ENCODE measurements at regions not wholly inside any gene's neighbourhood (a gene's known extent, or its start where the extent isn't known, plus 50 kb on each side); places are given as distances from the start of the nearest gene placed in this dataset.
"Not testable (repeated sequence)": the region's sequence is repeated elsewhere in the genome, so short reads cannot be mapped to it uniquely, and the experiment has no call there.

DNA sequence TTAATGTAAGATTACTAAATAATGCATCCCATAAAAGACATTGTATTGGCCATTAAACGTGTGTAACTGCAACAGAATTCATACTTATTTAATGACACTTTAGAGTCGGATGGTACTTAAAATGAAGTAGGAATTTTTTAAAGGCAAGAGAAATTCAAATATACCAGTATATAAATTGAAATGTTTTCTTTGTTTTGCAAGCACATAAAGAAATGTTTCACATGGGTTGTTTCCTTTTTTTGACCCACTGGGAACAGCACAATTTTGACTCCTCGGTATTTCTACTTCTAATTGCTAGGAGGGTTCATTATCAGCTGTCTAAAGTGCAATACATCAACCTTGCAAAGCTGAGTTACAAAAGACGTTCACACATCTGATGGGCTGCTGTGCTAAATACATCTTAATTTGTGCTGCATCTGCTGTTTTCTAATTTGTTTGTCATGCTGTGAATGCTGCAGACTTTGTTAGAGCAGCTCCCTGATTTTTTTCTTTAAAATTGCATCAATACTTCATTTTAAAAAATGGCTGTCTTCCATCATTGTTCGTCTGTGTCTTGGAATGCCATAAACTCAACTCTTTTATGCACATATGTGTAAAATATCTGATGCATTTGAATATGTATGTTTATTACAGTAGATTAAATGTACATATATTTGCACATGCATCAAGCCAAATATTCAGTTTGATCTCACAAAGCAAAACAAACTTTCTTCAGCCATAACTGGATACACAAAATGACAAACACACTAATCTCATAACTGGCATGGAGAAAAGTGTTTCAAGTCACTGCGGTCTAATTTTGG lies 454.0 kb upstream of the GRAMD2B start:
- DNase-seq (ENCODE audit: low read depth), result no peak

DNA sequence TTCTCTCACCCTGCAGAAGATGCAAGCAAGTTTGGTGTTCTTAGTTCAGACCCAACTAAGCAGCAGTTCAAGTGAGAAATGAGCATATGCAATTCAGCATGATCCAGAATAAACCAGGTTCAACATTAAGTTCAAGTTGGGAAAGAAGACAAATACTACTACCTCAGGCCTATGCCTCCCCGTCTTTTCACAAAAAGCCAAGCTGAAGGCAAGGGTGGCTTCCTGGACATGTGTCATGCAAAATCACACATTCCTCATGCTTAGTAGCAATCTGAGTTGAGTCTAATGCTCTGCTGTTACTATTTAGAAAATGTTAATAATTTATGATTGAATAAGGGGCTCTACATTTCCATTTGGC lies 453.4 kb upstream of the GRAMD2B start:
- DNase-seq (ENCODE audit: low read depth), result no peak

DNA sequence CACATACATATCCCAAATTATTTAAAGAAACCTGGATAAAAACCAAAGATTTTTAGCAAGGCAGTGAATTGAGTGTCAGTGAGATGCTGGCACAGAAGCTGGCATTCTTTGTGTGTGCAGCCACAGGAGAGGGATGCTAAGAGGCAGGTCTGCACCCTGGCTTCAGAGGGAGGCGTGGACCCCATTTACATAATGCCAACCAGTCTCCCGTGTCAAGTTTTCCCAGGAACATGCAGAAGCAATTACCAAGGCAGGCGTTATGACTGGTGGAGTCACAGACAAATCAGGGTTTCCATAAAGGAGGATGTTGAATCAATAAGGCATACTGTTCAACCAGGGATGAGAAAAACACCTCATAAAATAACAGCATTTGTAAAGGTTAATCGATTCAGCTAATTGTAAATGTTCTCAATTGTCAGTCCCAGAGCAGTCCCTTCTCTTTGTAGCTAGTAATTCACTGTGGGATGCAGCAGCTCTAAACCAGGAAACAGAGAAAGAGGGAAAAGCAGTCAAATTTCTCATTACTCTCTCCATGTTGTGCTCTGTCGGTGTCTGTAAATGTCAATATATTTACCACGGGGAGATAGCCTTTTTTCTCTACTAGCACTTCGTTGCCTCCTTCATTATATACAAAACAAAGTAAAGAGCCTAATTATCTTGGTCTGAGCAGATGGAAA lies 452.4 kb upstream of the GRAMD2B start:
- DNase-seq (ENCODE audit: low read depth), result no peak

DNA sequence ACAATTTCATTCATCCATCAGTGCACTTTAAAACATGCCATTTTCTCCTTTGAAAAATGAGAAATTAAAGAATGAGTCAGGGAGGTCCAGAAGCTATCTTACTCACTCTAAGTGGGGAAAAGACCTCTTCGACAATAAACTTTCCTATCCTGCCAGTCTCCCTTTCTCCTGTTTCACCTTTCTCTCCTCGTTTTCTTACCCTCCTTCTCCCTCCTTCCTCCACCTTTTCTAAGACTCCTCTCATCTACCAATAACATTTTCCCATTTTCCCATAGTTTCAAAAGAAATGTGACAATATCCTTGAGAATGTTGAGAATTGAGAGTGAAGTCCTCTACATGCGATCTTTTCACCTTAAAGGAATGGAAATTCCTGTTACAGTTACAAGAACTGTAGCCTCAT lies 450.5 kb upstream of the GRAMD2B start:
- no peak for DNase-seq (ENCODE audit: low read depth)

DNA sequence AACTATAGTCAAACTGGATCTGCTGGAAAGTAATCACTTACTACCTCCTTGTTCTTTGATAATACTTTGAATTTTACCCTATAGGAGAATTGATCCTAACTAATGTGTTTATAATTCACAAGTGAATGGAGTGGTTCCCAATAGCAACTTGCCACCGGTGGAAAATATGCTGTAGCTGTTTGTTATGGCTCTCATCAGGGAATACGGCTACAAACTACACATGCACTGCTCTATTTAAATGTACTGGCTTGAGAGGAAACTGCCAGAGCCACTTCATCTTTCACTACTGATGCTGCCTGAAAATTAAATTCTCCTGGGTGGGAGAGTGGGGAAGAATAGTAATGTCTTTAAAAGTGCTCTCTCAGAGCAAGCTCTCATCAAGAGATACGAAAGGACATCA lies 448.5 kb upstream of the GRAMD2B start:
- DNase-seq (ENCODE audit: low read depth), result no peak

DNA sequence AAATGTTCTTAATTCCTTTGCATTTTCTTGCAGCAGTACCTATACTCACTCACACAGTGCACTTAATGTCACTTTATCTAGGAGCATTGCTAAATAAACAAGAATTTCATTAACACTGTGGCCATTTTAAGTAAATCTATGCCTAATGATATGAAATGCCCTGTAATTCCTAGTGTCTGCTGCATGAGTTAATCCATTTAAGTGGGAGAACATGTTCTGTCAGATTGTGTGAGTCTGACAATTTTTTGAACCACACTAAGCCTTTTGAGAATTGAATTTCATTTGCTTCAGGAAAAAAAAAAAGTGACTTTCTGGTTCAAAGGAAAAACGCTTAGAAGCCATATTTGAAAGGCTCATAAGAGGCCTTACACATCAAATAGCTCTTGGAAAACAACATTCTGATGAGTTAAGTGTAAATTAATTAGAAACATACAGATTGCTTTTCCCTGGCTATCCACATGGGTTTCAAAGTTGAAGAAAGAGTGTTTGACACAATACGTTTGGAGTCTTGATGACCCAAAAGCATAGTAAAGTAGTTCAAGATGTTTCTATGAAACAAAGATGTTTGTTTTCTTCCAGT lies 446.7 kb upstream of the GRAMD2B start:
- no peak for DNase-seq (ENCODE audit: low read depth)

DNA sequence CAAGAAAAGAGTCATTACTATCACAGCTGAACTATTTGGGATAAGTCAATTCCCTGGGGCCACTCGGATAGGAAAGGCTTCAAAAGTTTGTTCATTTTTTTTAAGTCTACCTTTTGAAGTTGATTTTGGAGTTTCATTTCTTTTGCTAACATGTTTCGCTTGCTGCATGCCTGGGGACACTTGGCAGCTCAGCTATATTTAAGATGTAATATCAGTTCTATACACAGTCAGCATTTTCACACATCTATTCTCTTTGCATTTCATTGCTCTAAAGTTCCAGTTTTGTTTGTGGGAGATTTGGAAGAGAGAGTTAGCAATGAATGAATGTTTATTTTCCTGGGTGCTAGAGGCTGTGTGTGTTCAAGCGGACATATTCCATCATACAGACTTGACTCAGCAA lies 445.2 kb upstream of the GRAMD2B start:
- no peak for DNase-seq (ENCODE audit: low read depth)

DNA sequence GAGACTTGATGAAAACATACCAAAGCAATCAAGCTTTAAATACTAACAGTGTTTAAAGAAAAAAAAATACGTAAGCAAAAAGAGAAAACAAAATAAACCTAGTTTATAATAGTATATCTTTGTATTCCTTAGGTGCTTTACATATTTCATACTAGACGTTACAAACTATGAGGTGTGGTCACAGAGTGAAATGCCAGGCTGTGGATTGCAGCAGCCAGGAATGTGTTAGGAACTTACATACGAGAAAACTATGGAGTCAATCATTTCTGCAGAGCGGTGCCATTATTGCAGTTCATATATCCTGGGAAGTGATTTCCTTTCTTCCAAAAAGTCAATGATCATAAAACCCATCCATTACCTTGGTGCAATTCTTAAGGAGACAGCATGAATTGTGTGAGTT lies 443.6 kb upstream of the GRAMD2B start:
- DNase-seq (ENCODE audit: low read depth), result no peak

DNA sequence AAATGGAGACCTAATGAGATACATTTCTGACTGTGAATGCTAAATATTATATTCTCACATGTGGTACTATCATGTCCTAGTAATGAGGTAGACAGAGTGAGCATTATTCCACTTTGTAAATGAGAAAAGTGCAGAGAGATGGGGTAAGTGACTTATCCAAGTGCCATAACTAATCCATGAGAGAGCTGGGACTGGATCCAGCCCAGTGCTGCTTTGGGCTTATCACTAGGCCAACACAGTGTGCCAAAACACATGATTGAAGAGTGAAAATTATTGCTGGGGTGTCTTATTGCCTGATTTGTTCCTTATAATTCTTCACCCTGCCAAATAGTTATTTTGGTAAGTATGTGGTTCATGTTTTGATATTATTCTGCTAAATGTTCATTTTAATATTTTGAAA lies 442.2 kb upstream of the GRAMD2B start:
- no peak for DNase-seq (ENCODE audit: low read depth)

DNA sequence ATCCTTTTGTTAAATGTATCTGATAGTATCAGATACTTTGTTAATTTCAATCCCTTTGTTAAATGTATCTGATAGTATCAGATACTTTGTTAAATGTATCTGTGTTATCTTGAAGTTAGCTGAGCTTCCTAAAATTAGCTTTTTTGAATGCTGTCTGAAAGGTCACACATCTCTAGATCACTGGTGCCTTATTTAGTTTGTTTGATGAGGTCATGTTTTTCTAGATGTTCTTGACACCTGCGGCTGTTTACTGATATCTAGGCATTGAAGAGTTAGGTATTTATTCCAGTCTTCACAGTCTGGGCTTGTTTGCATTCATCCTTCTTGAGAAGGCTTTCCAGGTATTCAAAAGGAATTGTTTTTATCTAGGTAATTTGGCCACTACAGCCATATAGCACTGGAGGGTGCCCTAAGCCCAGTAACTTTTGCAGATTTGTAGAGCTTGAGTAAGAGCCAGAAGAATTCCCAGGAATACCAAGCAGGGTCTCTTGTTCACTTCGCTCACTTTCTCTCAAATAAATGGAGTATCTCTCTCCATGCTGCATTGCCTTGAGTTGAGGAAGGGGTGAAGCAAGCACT lies 435.4 kb upstream of the GRAMD2B start:
- DNase-seq (ENCODE audit: low read depth), result no peak

DNA sequence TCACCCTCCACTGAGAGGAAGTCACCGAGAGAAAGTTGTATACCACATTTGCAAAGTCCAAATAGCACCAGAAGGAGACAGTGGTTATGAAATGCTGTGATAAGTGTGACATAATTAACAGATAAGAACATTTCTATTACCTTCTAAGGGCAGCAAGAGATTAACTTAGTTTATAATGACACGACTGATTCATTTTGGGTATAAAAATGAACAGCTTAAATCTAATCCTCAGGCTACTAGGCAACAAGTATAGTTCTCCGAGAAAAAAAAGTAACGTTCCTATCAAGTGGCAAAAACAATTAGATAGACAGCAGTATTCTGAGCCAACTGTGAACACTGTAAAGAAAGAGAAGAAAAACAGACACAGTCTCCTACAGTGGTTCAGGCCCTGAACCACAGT lies 431.2 kb upstream of the GRAMD2B start:
- DNase-seq (ENCODE audit: low read depth), result no peak

DNA sequence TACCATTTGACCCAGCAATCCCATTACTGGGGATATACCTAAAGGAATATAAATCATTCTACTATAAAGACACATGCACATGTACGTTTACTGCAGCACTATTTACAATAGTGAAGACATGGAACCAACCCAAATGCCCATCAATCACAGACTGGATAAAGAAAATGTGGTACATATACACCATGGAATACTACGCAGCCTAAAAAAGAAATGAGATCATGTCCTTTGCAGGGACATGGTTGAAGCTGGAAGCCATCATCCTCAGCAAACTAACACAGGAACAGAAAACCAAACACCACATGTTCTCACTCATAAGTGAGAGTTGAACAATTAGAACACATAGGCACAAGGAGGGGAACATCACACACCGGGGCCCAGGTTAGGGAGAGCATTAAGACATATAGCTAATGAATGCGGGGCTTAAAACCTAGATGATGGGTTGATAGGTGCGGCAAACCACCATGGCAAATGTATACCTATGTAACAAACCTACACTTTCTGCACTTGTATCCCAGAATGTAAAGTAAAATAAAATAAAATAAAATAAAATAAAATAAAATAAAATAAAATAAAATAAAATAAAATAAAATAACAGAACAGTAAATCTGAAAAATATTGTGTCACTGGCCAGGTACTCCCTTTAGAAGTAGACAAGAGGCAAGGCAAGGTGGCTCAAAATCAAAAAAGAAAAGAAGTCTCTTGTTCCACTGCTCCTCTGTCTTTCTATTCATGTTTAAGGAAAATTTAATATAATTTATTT lies 423.8 kb upstream of the GRAMD2B start:
- not testable (repeated sequence) for DNase-seq (ENCODE audit: low read depth)

DNA sequence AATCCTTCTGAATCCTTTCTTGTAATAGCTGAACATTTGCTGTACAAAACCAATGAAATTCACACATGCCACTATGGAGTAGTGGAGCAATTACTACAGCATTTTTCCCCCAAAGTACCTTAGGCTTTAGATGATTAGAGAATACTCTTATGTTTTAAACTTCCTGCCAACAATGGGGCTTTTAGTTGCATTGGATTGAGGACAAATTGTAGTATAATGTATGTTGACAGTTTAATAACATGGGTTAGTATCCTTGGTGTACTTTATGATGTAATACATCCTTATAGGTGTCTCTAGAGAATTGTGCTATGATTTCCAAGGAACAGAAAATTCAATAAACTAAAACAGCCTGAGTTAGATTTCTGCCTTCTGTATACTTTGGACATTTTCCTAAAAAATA lies 422.7 kb upstream of the GRAMD2B start:
- DNase-seq (ENCODE audit: low read depth), result no peak

DNA sequence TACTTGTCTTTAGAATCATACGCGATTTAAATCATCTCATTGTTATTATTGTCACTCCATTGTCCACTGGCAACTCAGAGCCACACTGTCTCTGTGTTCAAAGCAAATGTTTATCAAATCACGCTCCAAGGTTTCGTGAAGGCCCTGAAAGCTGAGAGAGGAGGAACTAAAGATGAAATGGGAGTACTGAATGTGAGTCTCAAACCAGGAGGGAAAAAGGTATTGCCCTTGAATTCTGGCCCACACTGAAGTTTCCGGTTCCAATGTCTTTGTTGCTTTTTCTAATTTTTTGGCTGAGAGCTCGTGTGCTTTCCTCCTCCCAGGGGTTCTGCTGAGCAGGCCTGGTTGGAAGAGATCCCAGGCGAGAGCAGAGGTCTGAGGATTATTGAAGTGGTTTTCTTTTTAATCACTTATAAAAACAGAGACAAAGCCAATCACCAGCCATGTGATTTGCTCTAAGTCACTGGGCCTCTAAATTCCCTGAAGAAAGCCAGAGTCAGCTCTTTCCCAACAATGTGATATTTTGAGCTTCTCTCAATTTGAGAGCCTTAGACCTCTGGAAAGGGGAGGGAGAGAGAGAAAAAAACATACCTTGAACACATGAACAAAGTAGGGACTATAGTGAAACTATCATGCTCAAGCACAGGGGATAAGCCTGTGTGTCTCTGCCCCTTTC lies 420.8 kb upstream of the GRAMD2B start:
- no peak for DNase-seq (ENCODE audit: low read depth)

DNA sequence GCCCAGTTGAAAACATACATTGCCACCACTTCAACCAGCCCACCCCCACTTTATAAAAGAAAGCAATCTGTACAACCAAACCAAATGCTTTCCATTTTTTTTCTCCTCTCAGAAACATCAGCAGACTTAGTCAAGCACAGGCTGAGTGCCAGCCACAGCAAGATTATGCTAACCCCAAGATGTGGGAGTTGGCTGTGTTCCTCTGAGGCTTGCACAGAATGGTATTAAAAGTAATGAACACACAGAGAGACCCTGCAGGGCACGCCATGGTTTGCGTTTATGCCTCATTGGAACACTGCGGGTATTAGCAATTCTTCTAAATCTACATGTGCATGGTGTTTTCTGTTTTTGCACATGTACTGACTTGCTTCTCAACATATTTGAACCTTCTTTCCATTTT lies 419.9 kb upstream of the GRAMD2B start:
- DNase-seq (ENCODE audit: low read depth), result no peak

DNA sequence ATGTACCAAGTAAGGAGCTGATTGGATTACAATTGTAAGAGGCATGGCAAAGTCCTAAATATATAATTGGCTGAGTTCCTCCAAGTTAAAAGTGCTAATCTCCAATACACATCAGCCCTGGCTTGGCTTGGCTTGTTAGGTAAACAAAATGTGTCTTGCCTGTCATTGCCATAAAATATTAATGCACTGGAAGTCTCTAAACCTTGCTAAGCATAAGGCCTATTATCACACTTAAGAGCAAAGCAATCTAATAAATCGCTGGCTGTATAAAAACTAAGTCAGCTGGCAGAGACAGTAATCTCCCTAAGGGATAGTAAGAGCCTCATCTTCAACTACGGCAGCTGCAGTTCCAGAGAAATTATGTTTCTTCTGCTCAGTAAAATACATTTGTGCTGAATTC lies 418.6 kb upstream of the GRAMD2B start:
- no peak for DNase-seq (ENCODE audit: low read depth)

DNA sequence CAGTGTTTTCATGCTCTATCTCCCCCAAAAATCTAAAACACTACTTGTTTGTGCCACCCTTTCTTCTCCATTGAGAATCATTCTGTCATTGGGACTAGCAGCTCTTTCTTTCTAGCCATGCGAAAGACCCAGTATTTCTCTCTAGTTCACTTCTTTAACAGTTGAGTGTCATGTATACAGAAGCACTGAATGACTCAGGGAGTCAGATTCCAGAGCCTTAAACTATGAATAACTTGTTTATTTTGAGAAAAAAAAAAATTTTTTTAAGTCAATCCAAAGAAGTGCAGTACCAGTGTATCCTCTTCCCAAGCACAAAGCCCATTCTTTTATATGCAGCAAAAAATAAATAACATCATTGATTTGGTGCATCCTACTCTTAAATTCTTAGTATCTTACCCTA lies 415.4 kb upstream of the GRAMD2B start:
- DNase-seq (ENCODE audit: low read depth), result no peak

DNA sequence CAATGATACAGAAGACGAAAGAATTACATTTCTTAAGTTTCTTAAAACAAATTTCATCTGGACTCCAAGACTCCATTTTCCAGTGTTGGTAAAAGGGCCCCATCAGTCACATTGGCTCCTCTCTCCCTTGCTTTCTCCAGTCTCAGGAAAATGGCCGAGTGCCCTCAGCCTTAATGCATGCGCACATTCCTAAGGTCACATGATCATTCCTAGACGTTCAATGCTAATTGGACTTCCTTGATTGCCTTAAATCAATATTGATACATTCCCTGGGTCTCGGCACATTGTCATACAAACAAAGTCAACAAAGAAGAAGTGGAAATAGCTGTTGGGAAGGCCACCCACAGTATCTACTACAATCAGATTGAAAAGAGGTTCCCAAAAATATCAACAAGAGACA lies 413.6 kb upstream of the GRAMD2B start:
- no peak for DNase-seq (ENCODE audit: low read depth)

DNA sequence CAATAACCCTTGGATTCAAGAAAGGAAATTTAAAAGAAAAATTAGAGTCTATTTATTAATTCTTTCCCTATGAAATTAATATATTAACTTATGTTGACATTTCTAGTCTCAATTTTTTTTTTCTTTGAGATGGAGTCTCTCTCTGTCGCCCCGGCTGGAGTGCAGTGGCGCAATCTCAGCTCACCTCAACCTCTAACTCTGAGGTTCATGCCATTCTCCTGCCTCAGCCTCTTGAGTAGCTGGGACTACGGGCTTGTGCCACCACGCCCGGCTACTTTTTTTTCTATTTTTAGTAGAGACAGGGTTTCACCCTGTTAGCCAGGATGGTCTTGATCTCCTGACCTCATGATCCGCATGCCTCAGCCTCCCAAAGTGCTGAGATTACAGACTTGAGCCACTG lies 411.7 kb upstream of the GRAMD2B start:
- not testable (repeated sequence) for DNase-seq (ENCODE audit: low read depth)

DNA sequence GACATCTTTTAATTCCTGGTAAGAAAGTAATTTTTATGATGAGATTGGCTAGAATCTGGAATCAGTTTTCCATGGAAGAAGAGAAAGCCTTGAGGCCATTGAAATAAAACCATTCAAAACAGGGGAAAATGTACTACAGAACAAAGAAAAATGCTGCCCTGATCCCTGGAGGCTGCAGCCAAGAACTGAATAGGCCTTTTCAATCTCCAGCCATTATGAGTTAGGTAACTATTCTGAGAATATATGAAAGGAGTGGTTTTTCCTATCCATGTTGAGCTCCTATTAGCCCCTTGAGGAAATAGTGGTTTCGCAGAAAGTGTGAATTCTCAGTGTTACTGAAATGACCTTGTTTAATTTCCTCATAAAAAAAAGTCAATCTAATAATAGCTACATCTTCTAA lies 408.5 kb upstream of the GRAMD2B start:
- no peak for DNase-seq (ENCODE audit: low read depth)

DNA sequence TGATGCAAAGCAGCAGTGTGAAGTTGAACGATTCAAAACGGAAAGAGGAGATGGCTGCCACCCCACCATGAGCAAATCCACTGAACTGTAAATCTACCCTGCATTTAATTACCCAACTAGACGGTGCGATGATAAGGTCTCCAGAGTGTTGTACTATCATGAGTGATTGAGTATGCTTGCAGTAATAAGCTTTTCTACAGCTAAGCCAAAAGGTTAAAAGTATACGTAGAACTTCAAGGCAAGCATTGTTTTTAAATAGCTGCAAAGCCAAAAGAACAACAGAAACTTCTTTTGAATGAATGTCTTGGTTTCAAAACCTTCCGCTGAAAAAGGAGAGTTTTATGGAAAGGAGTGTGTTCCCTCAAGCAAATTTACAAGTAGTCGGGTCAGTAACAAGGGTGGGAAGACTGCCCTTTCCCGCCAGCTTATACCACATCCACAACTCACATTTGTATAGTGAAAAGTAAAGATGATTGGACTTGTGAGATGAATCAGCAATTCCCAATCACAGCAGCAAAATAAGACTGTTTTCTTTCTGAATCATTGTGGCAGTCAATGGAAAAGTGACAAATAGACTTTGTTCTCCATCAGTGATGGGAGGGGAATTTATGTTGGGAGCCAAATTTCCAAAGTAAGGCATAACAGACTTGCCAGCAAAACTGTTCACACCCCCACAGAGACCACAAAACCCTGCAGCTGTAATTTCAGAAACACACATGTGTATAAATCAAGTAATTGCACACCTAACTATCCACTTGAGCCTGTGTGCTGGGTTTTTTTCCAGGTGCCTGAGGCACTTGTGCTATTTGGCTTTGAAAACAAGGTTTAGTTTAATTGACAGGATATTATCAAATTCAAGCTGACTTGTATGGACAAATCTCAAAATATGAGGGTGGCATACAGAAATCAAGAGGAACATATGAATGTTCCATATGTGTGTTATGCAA lies 407.7 kb upstream of the GRAMD2B start:
- no peak for DNase-seq (ENCODE audit: low read depth)
